Esophagus mucosa (tissue), 1 donor: ENCODE measurements at regions not wholly inside any gene's neighbourhood (a gene's known extent, or its start where the extent isn't known, plus 50 kb on each side); places are given as distances from the start of the nearest gene placed in this dataset.
A peak's percentile ranks its signal among the peaks of the same experiment; 100 is the strongest.
"Not testable (repeated sequence)": the region's sequence is repeated elsewhere in the genome, so short reads cannot be mapped to it uniquely, and the experiment has no call there.

Experiments
- ATAC-seq: fragments of 200-7000 bp; cut with Tn5 transposase; one replicate; pipeline ENCODE4 v1.9.1; 2020
- donor health status: DM: yes; HTN: yes; CAD: no.

DNA sequence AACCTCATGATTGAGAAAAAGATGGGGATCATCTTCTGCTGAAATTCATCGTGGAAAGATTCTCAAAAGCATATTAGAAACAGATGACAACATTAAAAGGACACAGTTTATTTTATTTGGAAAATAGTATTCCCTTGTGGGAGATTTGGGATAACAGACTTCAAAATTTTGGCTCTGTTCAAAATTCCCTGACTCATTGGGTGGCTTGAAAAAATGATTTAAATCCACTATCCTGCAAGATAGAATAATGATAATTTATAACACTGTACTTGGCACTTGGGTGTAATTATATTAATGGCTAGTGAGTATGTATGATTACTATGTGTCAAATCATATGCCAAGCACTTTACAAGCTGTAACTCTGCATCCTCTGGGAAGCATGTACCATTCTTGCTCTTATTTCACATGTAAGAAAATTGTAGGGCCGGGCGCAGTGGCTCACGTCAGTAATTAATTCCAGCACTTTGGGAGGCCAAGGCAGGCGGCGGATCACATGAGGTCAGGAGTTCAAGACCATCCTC lies 128.8 kb downstream of the LMNTD1 start:
- no peak for ATAC-seq

GRCh38 chr12:25423355-25424050 lies 129.6 kb downstream of the LMNTD1 start:
- ATAC-seq: no peak

DNA sequence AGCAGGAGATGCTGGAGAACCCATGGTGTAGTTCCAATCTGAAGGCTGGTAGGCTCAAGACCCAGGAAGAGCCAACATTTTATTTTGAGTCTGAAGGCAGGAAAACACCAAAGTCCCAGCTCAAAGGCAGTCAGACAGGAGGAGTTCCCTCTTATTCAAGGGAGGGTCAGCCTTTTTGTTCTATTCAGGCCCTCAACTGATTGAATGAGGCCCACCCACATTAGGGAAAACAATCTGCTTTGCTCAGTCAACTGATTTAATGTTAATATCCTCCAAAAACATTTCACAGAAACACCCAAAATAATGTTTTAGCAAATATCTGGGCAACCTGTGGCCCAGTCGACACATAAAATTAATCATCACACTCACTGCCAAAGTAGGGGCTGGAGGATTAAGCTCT lies 130.8 kb downstream of the LMNTD1 start:
- no peak for ATAC-seq

- no peak for ATAC-seq
Measured at GRCh38 chr12:25421651-25422167, 131.4 kb downstream of the LMNTD1 start.

- ATAC-seq: no peak
Measured at GRCh38 chr12:25420116-25420515, 133.0 kb downstream of the LMNTD1 start.

- no peak for ATAC-seq
Measured at GRCh38 chr12:25419595-25419994, 133.5 kb downstream of the LMNTD1 start.

DNA sequence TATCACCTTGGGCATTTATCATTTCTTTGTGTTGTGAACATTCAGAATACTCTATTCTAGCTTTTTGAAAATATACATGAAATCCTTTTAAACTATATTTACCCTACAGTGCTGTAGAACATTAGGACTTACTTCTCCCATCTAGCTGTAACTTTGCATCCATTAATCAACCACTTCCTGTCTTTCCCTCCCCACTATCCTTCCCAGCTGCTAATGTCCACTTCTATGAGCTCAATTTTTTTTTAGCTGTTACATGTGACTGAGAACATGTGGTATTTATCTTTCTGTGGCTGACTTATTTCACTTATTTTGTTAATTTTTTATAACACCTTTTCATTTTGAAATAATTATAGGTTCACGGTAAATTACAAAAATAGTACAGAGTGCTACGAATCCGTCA lies 136.0 kb downstream of the LMNTD1 start:
- ATAC-seq: no peak

DNA sequence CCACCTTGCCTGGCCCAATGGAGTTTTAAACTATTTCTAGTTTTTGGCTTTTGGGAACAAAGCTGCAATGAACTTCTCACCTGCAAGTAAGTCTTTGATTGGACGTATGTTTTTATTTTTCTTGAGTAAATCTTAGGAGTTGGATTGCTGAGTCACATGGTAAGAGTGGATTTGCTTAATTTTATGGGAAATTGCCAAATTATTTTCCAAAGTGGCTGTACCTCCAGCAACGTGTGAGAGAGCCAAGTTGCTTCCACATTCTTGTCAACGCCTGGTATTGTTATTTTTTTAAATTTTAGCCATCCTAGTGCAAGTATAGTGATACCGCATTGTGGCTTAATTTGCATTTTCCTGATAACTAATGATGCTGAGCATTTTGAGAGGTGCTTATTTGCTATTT lies 136.6 kb downstream of the LMNTD1 start:
- ATAC-seq: no peak

- no peak for ATAC-seq
Measured at GRCh38 chr12:25415004-25415403, 138.1 kb downstream of the LMNTD1 start.

DNA sequence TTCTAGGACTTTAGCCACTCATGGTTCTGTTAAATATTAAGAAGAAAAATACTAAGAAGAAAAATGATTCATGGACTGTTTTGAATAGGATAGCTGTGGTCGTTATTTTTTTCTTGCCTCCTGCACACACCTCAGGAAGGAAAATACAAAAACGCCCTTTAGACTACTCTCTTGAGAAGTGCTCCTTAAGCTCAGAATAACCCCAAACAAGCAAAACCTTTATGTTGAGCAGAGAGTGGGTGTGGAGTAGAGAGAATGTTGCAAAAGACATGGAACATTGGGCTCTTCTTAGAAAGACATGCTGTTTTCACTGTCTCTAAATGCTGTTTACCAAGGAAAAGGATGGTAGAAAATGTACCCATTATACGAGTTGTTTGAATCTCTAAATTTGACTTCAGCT lies 140.3 kb downstream of the LMNTD1 start:
- ATAC-seq: no peak

DNA sequence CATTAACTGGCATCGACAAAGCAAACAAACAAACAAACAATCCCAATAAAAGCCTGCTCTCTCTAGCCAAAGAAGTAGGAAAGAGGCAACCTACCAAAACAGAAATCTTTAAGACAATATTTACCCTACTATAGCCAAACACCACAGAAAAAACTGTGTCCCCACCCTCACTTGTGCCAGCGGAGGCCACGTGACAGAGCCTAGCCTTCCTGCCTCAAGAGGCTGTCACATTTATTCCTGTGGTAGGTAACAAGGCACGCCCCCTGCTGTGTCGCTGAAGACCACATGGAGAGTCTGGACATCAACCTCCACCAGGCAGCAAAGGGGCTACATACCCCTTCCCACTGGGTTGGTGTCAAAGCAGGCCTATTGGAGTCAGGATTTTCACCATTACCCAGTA lies 148.1 kb downstream of the LMNTD1 start:
- no peak for ATAC-seq

GRCh38 chr12:25401547-25402345 lies 151.0 kb upstream of the KRAS start:
- ATAC-seq: no peak

DNA sequence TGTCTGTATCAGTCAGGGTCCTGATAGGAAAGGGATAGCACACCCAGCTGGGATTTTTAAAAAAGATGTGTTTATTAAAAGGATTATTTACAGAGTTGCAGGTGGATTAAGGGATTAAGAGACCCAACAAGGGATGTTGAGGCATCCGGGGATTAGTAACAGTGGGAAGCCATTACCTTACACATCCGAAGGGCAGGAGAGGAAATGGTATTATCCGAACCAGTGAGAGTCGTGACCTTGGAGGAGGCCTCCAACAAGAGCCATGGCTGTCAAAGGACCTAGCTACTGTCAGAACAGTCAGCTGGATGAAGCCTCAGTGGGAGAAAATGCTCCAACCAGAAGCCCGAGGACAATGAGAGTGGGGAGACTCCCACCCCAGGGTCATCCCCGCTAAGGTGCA lies 146.3 kb upstream of the KRAS start:
- no peak for ATAC-seq

DNA sequence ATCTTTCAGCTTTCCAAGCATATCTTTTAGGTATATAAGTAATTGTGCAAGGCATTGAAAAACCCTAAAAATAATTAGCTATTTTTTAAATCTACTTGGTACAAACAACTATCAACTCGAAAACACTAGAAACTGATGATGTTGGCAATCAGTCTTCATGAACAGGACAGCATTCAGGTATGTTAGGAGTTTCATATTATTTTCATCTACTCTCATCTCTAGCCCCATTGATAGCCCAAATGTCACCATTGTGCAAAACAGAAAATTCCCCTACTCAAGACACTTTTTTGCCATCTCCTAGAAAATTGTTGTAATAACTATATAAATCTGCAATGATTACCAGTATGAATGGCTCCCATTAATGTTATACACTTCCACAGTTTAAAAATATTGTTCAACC lies 144.5 kb upstream of the KRAS start:
- no peak for ATAC-seq

DNA sequence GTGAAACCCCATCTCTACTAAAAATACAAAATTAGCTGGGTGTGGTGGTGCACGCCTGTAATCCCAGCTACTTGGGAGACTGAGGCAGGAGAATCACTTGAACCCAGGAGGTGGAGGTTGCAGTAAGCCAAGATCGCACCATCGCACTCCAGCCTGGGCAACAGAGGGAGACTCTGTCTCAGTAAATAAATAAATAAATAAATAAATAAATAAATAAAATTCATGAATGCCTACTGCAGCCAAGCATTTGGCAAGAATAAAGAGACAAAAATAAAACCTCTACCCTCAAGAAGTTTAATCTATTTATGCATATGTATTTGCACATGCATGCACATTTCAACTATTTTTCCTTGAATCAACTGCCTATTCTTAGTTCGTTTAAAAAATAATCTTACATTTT lies 144.0 kb upstream of the KRAS start:
- ATAC-seq: not testable (repeated sequence)

- ATAC-seq: no peak
Measured at GRCh38 chr12:25394025-25394424, 143.3 kb upstream of the KRAS start.

DNA sequence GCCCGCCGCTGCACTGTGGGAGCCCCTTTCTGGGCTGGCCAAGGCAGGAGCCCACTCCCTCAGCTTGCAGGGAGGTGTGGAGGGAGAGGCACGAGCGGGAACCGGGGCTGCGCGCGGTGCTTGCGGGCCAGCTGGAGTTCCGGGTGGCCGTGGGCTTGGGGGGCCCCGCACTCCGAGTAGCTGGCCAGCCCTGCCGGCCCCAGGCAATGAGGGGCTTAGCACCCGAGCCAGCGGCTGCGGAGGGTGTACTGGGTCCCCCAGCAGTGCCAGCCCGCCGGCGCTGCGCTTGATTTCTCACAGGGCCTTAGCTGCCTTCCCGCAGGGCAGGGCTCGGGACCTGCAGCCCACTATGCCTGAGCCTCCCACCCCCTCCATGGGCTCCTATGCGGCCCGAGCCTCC lies 140.6 kb upstream of the KRAS start:
- not testable (repeated sequence) for ATAC-seq

- no peak for ATAC-seq
Measured at GRCh38 chr12:25388183-25388582, 137.5 kb upstream of the KRAS start.

DNA sequence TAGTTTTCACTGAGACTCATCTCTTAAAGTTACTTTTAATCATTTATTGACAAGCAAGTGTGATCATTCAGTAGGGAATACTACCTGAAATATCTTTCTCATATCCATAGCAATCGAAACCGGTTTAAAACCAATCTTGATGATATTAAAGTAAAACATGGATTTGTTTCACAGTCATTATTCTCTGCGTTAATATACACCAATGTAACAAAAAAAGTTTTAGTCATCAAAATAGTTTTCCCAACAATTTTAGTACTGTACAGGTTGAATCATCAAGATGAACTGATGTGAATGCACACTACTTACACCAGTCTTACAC lies 137.0 kb upstream of the KRAS start:
- no peak for ATAC-seq

- peak; percentile 49 for ATAC-seq
Measured at GRCh38 chr12:25386831-25387731, 136.4 kb upstream of the KRAS start.

- no peak for ATAC-seq
Measured at GRCh38 chr12:25384893-25385248, 134.1 kb upstream of the KRAS start.

DNA sequence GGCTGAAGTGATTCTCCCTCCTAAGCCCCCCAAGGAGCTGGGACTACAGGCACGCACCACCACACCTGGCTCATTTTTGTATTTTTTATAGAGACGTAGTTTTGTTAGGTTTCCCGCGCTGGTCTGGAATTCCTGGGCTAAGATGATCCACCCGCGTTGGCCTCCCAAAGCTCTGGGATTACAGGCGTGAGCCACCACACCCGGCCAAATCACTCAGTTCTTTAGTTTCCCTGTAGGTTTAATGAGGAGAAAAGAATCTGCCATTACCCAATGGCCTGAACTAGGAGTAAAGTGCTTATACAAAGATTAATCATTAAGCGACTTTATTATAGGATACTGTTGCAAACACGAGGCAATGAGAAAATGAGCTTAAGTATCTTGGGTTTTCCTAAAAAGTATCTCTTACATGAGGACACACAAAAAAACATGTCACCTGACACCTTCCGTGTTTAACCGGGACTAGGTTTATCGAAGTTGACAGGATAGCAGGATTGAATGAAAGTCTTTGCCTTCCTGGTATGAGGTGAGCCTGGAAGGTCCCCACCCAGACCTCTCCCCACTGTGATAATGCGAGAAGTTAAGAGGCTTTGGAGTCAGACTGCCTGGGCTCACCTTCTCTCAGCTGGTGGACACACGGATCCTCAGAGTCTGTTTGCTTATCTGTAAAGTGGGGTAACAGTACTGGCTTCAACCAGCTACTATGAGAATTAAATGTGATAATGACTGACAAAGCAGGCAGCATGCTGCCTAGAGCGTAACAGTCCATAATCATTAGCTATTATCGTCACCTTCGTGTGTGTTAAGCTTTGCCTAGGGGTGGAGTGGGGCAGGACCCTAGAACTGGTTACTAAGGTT lies 133.5 kb upstream of the KRAS start:
- no peak for ATAC-seq
